Stimulated activated CD4-positive, alpha-beta T cell treated with anti-CD3 and anti-CD28 coated beads, Interleukin-2, amount 100 ng/mL, for 48 hours (primary cell): ENCODE measurements at regions not wholly inside any gene's neighbourhood (a gene's known extent, or its start where the extent isn't known, plus 50 kb on each side); places are given as distances from the start of the nearest gene placed in this dataset.

ENCODE experiments used
- DNase-seq, 2 donors: peaks; one replicate each; pipeline ENCODE4 v3.0.0-alpha.2; 2020

DNA sequence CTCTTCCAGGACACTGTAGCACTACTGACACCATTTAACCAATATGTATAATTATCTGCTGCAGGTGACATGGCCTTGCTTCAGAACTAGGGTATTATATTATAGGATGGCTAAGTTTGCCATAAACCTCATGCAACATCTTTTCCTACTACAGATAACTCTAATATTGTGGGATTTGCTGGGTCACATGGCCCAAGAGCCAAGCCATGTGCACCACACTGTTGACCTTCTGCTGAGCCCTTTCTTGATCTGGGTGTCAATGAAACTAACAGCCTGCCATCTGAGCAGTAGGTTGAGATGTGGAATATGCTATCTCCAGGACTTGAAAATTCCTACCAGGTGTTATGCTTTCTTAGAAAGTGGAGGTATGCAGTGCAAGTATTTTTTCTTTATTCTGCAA, 2291.1 kb downstream of the MRPL39 start:
- DNase-seq = no peak

DNA sequence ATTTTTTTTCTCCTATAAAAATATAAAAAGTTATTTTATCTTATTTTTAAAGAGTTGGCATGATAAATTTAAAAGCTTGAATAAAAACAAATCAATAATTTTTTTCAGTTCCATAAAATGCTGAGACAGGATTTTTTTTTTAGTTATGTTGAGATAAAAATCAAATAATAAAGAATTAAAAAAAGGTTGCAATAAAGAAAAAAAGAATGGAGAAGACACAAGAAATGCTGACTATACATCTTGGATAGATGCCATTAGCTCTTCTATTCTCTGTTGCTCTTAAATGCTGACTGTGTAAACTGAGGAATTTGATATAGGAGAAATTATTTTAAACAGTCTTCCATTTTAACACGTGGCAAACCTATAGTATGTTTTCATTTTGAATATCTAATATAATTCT, 2298.5 kb downstream of the MRPL39 start:
- DNase-seq = no peak

DNA sequence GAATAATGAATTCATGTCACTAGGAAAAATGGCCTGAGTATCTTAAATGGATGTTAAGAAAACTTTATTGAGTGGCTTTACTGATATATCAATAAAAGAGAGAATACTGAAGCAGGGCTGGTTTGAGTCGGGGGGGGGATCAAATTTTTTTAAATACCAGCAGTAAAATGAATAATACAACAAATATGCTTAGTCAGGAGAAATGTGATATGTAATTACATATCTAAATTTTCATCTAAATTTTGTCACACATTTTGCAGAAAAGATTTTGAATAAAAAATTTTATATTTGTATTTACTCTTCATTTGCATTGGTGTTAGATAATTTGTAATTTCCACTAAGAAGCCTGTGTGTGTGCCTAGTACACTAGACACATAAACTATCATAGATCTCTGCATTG, 2300.2 kb downstream of the MRPL39 start:
- DNase-seq = no peak

DNA sequence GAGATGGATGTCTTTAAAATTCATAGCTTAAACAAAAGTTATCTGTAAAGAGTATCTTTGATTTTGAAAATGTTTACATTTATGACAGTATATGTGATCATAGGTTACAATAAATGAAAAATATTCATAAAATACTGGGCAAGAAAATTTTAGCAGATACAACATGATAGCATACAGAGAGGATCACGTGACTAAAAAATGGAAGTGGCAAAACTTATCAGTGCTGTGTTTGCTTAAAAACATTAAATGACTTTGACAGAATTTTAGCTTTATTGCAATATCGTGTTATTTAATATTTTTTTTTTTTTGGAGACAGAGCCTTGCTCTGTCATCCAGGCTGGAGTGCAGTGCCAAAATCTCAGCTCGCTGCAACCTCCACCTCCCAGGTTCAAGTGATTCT, 2294.1 kb downstream of the NCAM2 start:
- no peak for DNase-seq

DNA sequence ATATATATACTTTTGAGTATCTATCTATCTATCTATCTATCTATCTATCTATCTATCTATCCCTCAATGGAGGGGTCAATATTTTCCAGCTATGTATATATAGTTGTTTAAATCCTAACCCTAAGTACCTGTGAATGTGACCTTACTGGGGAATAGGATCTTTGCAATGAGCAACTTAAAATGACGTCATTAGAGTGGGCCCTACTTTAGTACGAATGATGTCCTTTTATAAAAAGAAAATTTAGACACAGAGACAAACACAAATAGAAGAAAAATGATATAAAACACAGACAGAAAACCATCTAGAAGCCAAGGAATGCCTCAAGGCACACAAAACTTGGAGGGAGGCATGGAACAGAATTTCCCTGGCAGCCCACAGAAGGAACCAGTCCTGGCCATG, 2283.7 kb downstream of the NCAM2 start:
- DNase-seq = no peak

DNA sequence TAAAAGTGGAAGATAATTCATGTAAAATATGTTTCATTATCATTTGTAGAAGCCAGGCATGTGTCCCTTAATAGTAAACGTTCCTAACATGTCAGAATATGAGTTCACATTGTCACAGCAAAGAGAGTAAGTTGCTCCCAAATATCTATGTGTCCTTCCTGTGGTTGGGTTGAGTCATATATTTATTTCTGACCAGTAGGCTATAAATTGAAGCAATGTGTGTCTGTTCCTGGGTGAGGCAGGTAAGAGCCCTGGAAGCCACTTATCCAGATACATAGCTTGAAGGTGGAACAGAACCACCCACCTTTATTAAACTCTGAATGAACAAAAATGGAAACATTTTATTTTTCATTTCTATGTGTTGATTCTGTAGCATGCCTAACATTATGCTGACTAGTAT, 2251.6 kb downstream of the NCAM2 start:
- no peak for DNase-seq

DNA sequence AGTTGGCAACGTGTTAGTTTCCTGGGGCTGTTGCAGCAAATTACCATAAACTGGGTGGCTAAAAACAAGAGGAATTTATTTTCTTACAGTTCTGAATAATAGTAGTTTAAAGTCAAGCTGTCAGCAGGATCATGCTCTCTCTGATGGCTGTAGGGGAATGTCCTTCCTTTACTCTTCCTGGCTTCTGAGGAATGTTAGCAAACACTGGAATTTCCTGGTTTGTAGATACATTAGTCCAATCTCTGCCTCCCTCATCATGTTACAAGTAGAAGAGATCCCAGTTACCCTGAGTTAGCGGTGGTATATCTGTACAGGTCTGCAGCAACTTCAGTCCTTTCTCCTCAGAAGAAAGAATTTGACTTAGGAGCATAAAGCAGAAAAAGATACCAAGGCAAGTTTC, 2249.1 kb downstream of the NCAM2 start:
- no peak for DNase-seq

DNA sequence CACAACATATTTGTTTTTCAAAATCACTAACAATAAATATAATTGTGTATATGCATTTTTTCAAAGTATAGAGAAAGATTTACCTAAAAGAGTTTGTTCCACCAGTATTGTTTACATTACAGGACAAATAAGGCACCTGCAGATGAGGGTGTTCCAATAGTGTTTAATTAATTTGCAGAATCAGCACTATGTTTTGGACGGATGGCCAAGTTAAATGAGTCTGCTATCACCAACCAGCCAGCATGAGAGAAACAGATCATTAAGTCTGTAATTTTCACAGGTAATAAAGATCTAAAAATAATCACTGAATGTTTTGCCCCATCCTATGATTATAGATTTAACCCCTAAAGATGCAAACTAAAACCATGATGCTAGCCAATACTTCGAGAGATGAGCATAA, 2247.0 kb downstream of the NCAM2 start:
- no peak for DNase-seq

DNA sequence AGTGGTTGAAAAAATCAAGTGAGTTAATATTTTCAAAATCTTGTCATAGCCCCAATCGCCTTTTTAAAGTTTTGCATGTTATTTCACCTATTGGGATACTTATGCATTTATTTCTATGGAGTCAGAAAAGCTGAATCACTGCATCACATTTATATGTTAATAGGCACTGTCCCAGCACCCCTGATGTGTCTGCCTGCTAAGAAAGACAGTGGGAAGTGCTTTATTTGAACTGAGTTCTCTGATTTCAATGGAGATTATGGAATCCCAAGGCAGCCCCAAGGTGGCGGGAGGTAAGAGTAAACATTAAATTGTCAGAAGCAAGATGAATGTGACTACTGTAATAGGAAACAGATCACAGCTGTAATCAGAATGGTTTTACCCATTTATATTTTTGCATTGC, 2225.7 kb downstream of the NCAM2 start:
- no peak for DNase-seq

DNA sequence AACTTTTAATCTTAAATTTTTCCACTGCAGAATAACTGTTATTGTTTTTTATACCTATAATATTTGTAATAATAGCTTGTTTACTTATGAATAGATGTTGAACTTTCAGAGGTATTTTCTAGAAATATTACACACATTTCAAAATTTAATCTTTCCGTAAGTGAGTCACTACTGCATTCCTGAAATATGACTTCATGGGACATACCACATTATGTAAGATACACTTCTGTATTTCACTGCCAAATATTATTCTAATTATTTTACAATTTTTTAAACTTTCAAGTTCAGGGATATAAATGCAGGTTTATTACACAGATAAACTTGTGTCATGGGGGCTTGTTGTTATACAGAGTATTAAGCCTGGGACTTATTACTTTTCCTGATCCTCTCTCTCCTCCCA, 2220.5 kb downstream of the NCAM2 start:
- no peak for DNase-seq

DNA sequence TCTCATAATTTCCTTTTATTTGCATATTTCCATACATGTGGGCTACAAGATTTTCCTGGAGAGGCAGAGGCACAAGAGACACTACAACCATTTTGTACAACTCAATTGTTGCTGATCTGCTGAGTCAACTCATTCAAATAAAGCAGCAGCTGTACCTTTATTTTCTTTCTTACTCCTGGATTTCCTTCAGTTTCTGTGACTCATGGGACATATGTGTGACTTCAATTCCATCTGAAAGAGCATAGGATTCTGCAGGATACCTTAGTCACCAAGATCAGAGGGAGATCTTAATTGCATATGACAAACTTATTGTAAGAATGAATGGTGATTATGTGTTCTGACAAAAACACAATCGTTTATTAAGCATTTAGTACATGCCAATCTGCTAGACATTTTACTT, 2219.4 kb downstream of the NCAM2 start:
- no peak for DNase-seq

DNA sequence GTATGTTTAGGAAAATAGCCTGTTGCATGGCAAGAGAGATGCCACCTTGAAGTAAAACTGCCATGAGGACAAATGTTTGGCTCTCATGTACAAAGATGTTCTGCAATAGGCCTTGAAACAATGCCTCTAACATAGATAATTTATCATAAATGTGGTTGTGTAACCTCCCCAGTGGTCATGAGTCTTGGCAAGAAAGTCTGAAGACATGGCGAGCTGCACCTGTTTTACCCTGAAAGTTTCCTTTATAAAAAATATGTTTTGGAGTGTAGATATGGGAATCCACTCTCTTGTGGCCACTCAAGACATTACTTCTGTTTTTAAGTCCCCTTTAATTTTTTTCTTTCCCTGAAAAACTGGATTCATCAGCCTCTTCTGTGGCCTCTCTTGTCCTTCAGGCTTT, 2217.1 kb downstream of the NCAM2 start:
- no peak for DNase-seq
